Panc1 (cell line): ENCODE measurements at regions not wholly inside any gene's neighbourhood (a gene's known extent, or its start where the extent isn't known, plus 50 kb on each side); places are given as distances from the start of the nearest gene placed in this dataset.

ENCODE experiments used
- ATAC-seq: fragments of 200-7000 bp; cut with Tn5 transposase; 2 replicates; pipeline ENCODE4 v1.9.1; 2020; ENCODE audit warnings: mild to moderate bottlenecking, moderate library complexity
- BruUV-seq: library from RNA; stranded (reverse); fragments of 400-500 nt; replicated peaks from 2 replicates; lab custom pipeline; 2021; lab: Mats Ljungman, UMichigan
- CTCF ChIA-PET: fragments of 300-600 bp; sonication (Branson Sonifier 250); formaldehyde crosslinking; loops from one replicate; lab custom pipeline; 2022; ENCODE audit warnings: antibody characterized with exemption; lab: Charles Lee
- POLR2A ChIA-PET: fragments of 300-600 bp; sonication (Branson Sonifier 250); formaldehyde crosslinking; loops from one replicate; lab custom pipeline; 2022; ENCODE audit warnings: antibody characterized with exemption; lab: Charles Lee
- DNase-seq: peaks from one replicate; pipeline ENCODE4 v3.0.0-alpha.2; 2010; ENCODE audit warnings: low read depth, low spot score
- H3K27ac ChIP-seq: 2 replicates; pipeline ENCODE4 v1.5.1; 2011; ENCODE audit warnings: mild to moderate bottlenecking, low read length, inconsistent platforms
- H3K27me3 ChIP-seq: fragments of 200-500 bp; sonication (Bioruptor generic); 2 replicates; pipeline ENCODE4 v1.6.0; 2014; ENCODE audit warnings: low read length, inconsistent platforms; ENCODE audit not compliant: control insufficient read depth, insufficient read depth
- H3K36me3 ChIP-seq: fragments of 200-500 bp; sonication (Bioruptor generic); 2 replicates; pipeline ENCODE4 v1.5.1; 2014; ENCODE audit warnings: inconsistent platforms, mild to moderate bottlenecking, low read length, moderate library complexity; ENCODE audit not compliant: control insufficient read depth, insufficient read depth
- H3K4me1 ChIP-seq: 2 replicates; pipeline ENCODE4 v1.5.1; 2011; ENCODE audit warnings: inconsistent platforms, mild to moderate bottlenecking, low read length, moderate library complexity; ENCODE audit not compliant: control insufficient read depth, insufficient read depth
- H3K4me3 ChIP-seq, 2 experiments: 2 replicates each; pipeline ENCODE4 v1.5.1; 2011 to 2012; ENCODE audit warnings: low read depth in 2 of 2, low read length in 2 of 2, mild to moderate bottlenecking in 2 of 2, inconsistent platforms in 1 of 2, moderate library complexity in 1 of 2
- H3K9me3 ChIP-seq: fragments of 200-500 bp; sonication (Bioruptor generic); 2 replicates; pipeline ENCODE4 v1.5.1; 2014; ENCODE audit warnings: low read depth, mild to moderate bottlenecking, inconsistent platforms, low read length, moderate library complexity; ENCODE audit not compliant: control insufficient read depth, insufficient read depth
- POLR2AphosphoS5 ChIP-seq: IDR thresholded peaks from 2 replicates; pipeline ENCODE4 v1.6.1; 2012; ENCODE audit warnings: mild to moderate bottlenecking, low read depth, low read length, moderate library complexity
- SIN3A ChIP-seq: IDR thresholded peaks from 2 replicates; pipeline ENCODE4 v1.6.1; 2012; ENCODE audit warnings: low read depth, mild to moderate bottlenecking, low read length, moderate library complexity, borderline replicate concordance; ENCODE audit not compliant: insufficient read depth
- TCF7L2 ChIP-seq: IDR thresholded peaks from 2 replicates; pipeline ENCODE4 v1.6.1; 2011; ENCODE audit warnings: mild to moderate bottlenecking, low read depth, low read length, inconsistent platforms
- in situ Hi-C: cut with HindIII; loops from 2 replicates; pipeline ENCODE4 v1.10.0; 2016; ENCODE audit warnings: low sequenced_read_pairs, low pct_unique_long_range_greater_than_20kb
- intact Hi-C: fragments of 100-400 bp; cut with micrococcal nuclease; formaldehyde crosslinking; loops from one replicate; pipeline ENCODE4 v1.10.0; 2022; ENCODE audit not compliant: unreplicated experiment
- TF ChIP-seq, protein P1 (sequence below): fragments of 450-650 bp; IDR thresholded peaks from 2 replicates; pipeline ENCODE4 v1.5.1; 2017; ENCODE audit warnings: mild to moderate bottlenecking
- TF ChIP-seq, protein P2 (sequence below), 2 experiments: IDR thresholded peaks; 2 replicates each; pipeline ENCODE4 v1.6.1; 2011 to 2012; ENCODE audit warnings: low read depth in 2 of 2, control low read depth in 1 of 2, low read length in 1 of 2, mild to moderate bottlenecking in 1 of 2, moderate library complexity in 1 of 2; ENCODE audit not compliant: insufficient read depth in 1 of 2

DNA sequence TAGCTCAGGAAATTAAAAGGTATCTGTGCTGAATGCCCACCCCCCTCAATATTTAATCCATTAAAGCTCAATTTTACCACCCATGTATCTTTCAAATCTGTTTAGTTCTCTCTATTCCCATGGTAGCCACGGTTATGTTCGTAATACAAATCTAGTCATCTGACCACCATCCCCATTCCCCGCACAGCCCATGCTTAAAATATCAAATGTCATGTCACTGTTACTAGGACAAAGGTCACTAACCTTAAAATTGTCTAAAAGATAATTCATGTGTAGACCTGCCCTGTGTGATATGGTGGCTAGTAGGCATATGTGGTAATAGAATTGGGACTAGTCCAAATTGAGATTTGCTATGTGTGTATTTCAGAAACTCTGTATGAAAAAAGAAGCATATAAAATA, 728.5 kb upstream of the B3GALT2 start:
- ChIA-PET POLR2A (no interaction called here), CTCF (no interaction called here)
- Histone ChIP-seq H3K27me3 (no peaks in the 10 kb centered on the region), H3K27ac (no peak overlapping the region), H3K9me3 (peaks cover 3% of the 10 kb centered on the region; the same call in 1 of the 2 replicates), H3K36me3 (no peaks in the 10 kb centered on the region), H3K4me3 (no peak overlapping the region), H3K4me1 (no peaks in the 10 kb centered on the region)
- DNase-seq (no peak), ATAC-seq (no peak)
- in situ Hi-C loops (no loop called here), intact Hi-C loops (no loop called here)
- TF ChIP-seq POLR2AphosphoS5 (no peak), TCF7L2 (no peak), SIN3A (no peak)
- TF ChIP-seq, protein P1, sequence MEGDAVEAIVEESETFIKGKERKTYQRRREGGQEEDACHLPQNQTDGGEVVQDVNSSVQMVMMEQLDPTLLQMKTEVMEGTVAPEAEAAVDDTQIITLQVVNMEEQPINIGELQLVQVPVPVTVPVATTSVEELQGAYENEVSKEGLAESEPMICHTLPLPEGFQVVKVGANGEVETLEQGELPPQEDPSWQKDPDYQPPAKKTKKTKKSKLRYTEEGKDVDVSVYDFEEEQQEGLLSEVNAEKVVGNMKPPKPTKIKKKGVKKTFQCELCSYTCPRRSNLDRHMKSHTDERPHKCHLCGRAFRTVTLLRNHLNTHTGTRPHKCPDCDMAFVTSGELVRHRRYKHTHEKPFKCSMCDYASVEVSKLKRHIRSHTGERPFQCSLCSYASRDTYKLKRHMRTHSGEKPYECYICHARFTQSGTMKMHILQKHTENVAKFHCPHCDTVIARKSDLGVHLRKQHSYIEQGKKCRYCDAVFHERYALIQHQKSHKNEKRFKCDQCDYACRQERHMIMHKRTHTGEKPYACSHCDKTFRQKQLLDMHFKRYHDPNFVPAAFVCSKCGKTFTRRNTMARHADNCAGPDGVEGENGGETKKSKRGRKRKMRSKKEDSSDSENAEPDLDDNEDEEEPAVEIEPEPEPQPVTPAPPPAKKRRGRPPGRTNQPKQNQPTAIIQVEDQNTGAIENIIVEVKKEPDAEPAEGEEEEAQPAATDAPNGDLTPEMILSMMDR = no peak
- TF ChIP-seq, protein P2, sequence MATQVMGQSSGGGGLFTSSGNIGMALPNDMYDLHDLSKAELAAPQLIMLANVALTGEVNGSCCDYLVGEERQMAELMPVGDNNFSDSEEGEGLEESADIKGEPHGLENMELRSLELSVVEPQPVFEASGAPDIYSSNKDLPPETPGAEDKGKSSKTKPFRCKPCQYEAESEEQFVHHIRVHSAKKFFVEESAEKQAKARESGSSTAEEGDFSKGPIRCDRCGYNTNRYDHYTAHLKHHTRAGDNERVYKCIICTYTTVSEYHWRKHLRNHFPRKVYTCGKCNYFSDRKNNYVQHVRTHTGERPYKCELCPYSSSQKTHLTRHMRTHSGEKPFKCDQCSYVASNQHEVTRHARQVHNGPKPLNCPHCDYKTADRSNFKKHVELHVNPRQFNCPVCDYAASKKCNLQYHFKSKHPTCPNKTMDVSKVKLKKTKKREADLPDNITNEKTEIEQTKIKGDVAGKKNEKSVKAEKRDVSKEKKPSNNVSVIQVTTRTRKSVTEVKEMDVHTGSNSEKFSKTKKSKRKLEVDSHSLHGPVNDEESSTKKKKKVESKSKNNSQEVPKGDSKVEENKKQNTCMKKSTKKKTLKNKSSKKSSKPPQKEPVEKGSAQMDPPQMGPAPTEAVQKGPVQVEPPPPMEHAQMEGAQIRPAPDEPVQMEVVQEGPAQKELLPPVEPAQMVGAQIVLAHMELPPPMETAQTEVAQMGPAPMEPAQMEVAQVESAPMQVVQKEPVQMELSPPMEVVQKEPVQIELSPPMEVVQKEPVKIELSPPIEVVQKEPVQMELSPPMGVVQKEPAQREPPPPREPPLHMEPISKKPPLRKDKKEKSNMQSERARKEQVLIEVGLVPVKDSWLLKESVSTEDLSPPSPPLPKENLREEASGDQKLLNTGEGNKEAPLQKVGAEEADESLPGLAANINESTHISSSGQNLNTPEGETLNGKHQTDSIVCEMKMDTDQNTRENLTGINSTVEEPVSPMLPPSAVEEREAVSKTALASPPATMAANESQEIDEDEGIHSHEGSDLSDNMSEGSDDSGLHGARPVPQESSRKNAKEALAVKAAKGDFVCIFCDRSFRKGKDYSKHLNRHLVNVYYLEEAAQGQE (IDR thresholded peaks at IDR 0.05; ENCODE audit: insufficient read depth in 1 of 2, low read depth in 2 of 2, low read length in 1 of 2) = no peak
- no TSS peak for BruUV-seq

DNA sequence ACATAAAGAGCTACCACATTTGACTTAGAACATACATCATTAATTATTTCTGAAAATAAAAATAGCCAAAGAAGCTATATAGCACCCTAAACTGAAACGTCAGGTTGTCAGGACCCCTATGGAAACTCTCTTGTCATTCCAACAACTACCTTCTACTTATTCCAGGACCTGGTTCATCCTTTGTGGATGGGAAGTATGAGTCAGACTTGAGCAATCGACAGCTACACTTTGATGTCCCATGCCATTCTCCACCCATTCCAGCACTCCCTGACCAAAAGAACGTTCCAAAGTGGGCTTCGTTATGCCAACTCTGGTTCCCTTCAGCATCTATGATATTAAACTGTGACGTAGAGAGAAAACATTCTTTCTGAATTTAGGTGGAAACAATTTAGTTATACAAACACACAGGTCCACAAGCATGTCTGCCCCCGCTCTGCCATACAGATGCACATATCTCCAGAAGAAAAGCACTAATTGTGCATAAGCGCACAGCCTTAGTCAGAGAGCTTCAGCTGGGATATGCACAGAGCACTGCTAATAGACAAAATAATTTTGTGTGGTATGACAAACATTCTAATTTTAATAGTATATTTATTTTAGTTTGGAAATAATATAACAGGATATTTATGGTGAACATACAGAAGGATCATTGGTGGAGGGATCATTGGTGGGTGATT, 723.1 kb upstream of the B3GALT2 start:
- TF ChIP-seq, protein P2 (IDR thresholded peaks at IDR 0.05; ENCODE audit: insufficient read depth in 1 of 2, low read depth in 2 of 2, low read length in 1 of 2) = no peak
- TF ChIP-seq SIN3A (no peak), TCF7L2 (no peak), POLR2AphosphoS5 (no peak)
- TF ChIP-seq, protein P1 = no peak
- Histone ChIP-seq H3K4me3 (no peak overlapping the region), H3K27ac (no peak overlapping the region), H3K36me3 (no peaks in the 10 kb centered on the region), H3K9me3 (peaks cover 3% of the 10 kb centered on the region; the same call in 1 of the 2 replicates), H3K4me1 (no peaks in the 10 kb centered on the region), H3K27me3 (no peaks in the 10 kb centered on the region)
- POLR2A ChIA-PET = no interaction called here
- ATAC-seq (no peak), DNase-seq (no peak)
- in situ Hi-C loops = no loop called here
- intact Hi-C loops = no loop called here
- CTCF ChIA-PET = no interaction called here
- no TSS peak for BruUV-seq
